ENCODE measurements at regions not wholly inside any gene's neighbourhood (a gene's known extent, or its start where the extent isn't known, plus 50 kb on each side); places are given as distances from the start of the nearest gene placed in this dataset.

DNA sequence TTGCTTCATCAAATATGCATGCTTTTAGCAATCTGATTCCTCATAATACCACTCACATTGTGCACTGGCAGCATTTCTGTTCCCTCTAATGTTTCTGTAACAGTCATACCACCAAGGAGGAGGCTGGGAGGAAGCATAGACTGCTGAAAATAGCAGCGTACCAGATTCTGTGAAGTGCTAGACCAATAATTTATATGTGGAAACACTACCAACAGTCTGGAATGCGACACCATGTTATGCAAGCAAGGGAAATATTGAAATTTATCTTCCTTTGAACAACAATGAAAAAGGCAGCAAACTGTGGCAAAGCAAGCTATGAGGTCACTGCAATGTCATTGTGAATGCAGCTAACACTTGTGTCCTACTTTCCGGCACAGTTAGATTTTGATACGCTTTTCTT is 1388.0 kb downstream of the EFNB2 start:
- no peak for DNase-seq (ENCODE audit: low read depth)

DNA sequence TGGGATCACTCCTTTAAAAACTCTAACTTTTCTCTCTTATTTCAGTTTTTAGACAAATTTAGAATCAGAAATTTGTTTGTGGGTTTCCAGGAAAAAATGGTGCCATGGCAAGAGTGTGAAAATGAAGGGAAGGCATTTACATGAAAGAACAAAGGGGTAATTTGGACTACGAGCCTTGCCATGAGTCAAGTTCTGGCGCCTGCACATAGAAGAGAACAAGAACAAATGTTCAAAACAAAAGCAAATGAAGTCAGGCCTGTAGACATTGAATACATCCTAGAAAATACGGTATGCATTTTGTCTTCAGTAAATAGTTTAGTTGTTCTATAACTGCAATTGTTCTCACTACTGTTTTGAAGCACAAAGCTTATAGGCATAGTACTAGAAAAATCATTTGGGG is 1390.5 kb downstream of the EFNB2 start:
- no peak for DNase-seq (ENCODE audit: low read depth)

DNA sequence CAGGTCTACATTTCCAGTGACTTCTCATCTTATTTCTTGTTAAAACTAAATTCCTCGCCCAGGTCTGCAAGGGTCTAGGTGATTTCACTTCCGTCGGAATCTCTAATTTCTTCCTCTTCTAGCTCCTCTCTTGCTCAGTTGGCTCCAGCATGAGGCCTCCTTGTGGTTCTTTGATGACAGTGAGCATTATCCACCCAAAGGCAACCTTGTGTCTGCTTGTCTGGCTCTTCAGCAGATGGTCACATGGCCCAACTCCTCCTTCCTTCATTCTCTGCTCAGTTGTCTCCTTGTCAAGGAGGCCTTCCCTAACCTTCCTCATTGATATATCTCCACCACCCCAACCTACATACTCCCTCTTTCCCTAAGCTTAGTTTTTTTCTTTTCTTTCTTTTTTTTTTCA is 1391.4 kb downstream of the EFNB2 start:
- DNase-seq (ENCODE audit: low read depth) = no peak

- no peak for DNase-seq (ENCODE audit: low read depth)
Measured at GRCh38 chr13:105142556-105142955, 1392.9 kb downstream of the EFNB2 start.

- DNase-seq (ENCODE audit: low read depth) = peak; percentile 16
Measured at GRCh38 chr13:105139380-105140285, 1395.8 kb downstream of the EFNB2 start.

GRCh38 chr13:105139048-105139379 is 1396.4 kb downstream of the EFNB2 start:
- no peak for DNase-seq (ENCODE audit: low read depth)

DNA sequence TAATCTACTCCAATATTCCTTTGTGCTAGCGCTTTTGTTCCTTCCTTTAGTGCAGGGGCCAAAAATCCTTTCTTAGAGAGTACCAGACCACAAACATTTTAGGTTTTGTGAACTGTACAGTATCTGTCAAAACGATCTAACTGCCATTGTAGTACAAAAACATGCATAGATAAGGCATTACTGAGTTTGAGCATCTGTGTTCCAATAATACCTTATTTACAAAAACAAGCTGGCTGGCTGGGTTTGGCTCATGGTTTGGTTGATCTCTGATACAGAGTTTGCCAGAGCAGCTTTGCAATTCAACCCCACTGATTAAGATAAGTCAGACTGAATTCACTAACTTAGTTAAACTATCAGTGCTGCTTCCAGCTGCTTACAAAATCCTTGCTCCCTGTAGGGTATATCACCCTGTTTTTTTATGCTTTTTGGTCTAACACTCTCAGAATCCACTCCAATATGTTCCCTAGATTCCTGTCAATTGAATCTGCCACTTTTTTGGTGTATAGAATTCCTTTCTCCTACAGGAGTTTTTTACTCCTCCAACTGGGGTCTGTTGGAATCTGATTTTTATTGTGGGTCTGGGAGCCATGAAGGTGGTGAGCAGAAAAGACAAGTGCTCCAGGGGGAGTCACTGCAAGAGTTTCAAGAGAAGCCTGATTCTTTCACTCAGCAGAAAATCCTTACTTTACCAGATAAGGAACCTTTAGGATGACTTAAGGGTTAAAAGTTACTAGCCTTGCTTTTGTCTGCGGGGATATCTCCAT is 1399.4 kb downstream of the EFNB2 start:
- no peak for DNase-seq (ENCODE audit: low read depth)

DNA sequence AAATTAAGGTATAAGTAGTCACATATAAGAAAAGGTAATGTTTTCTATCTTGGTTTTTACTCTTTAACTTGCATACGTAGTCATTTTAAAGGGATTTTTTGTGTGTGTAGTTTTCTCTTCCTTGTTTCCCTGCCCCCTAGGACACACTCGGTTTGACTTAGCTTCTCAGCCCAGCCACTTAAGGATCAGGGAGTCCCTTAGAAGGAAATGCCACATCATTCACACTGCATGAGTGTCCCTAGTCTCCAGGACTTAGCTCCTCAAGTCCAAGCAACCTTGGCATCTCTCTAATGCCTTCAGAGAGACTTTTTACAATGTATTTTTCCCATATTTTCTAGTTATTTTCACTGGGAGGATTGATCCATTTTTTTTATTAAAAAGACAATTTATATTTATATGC is 1407.7 kb downstream of the EFNB2 start:
- DNase-seq (ENCODE audit: low read depth) = no peak

- DNase-seq (ENCODE audit: low read depth) = no peak
Measured at GRCh38 chr13:105121221-105121620, 1414.2 kb downstream of the EFNB2 start.

DNA sequence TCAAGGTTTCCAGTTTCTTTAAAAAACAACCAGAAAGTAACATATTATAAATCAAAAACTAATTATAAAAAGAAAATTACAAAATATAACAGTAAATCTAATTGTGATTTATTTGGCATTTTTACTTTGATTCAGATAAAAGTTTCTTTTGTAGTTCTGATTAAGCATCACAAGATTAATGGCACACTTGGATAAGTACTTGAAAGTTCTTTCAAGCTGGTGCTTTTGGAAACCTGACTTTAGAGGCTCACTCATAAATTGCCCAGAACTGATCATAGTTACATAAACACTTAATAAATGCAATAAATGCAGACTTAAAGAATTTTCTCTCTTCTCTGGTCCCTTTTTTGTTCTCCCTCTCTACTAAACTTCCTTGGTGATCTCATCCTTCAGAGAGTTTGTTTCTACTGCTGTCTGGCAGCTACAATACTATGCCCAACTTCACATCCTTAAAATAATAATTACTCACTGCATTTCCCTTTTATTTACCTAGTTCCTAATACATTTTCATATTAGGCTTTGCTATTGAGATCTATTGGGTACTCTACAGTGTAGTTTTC is 1417.0 kb downstream of the EFNB2 start:
- no peak for DNase-seq (ENCODE audit: low read depth)

- no peak for DNase-seq (ENCODE audit: low read depth)
Measured at GRCh38 chr13:105116966-105117365, 1418.5 kb downstream of the EFNB2 start.

- no peak for DNase-seq (ENCODE audit: low read depth)
Measured at GRCh38 chr13:105112561-105112960, 1422.9 kb downstream of the EFNB2 start.

GRCh38 chr13:105107781-105108180 is 1427.7 kb downstream of the EFNB2 start:
- no peak for DNase-seq (ENCODE audit: low read depth)

GRCh38 chr13:105105471-105105870 is 1430.0 kb downstream of the EFNB2 start:
- DNase-seq (ENCODE audit: low read depth) = no peak

- no peak for DNase-seq (ENCODE audit: low read depth)
Measured at GRCh38 chr13:105097521-105097920, 1437.9 kb downstream of the EFNB2 start.

GRCh38 chr13:105089858-105090643 is 1445.4 kb downstream of the EFNB2 start:
- DNase-seq (ENCODE audit: low read depth) = no peak

GRCh38 chr13:105087945-105088344 is 1447.5 kb downstream of the EFNB2 start:
- no peak for DNase-seq (ENCODE audit: low read depth)

DNA sequence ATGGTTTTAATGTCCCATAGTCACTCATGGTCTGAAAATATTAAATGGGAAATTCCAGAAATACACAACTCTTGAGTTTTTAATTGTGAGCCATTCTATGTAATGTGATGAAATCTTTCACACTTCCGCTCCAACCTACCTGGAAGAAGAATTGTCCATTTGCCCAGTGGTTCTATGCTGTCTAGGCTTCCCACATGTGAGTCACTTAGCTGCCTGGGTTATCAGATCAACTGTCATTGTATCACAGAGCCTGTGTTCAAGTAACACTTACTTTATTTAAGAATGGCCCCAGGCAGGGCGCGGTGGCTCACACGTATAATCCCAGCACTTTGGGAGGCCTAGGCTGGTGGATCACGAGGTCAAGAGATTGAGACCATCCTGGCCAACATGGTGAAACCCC is 1450.5 kb downstream of the EFNB2 start:
- DNase-seq (ENCODE audit: low read depth) = no peak

DNA sequence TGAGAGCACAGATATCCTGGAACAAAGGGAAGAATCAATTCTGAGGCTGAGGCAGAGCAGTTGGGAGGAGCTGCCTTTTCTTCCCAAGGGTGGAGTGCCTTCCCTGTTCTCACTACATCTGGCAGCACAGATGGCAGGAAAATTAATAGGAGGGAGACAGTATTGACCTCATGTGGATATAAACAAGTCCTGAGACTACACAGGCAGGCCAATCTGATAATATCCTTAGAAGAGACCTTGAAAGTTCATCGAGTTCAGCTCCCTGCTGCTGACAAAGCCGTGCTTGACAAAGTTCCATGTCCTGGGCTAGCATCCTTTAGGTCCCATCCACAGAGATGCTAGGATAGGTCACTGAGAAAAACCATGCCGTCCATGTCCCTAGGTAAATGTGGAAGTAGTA is 1451.5 kb downstream of the EFNB2 start:
- no peak for DNase-seq (ENCODE audit: low read depth)

GRCh38 chr13:105074755-105075154 is 1460.7 kb downstream of the EFNB2 start:
- DNase-seq (ENCODE audit: low read depth) = no peak

DNA sequence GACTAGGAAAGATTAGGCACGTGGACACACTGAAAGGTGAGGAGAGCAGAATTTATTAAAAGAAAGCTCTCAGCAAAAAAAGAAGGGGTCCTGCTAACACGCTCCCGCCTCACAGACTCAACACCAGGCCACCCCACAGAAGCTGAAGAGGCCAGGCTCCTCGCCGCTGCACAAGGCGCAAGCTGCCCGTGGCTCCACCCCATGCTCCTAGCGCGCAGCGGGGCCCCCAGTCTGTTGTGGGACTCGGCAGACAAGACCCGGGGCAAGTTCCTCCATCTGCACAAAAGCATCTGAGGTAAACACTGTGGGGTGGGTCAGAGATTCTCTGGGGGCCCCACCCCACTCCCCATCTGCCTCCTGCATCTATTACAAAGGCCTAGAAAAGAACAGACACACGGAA is 1462.4 kb downstream of the EFNB2 start:
- no peak for DNase-seq (ENCODE audit: low read depth)

DNA sequence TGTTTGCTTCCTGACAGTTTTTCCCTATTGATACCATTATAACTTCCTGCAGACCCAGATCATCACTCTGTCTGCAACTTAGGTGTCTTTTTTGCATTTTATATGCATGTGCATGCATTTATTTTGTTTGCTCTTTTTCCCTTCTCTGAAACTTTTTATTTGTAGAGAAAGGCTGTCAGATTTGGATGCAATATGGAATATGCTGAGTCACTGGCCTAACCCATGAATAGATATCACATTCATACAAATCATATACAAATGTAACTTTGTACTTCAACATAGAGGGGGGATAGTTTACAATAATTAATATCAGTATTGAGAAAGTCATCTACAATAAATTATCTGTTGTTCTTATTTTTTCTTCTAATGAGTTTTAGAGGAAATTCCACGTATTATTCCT is 1465.0 kb downstream of the EFNB2 start:
- DNase-seq (ENCODE audit: low read depth) = no peak

Measured in forelimb muscle (tissue), 1 donor.